Sigmoid colon (tissue), 3 donors: ENCODE measurements at regions not wholly inside any gene's neighbourhood (a gene's known extent, or its start where the extent isn't known, plus 50 kb on each side); places are given as distances from the start of the nearest gene placed in this dataset.

Experiments used
- POLR2A ChIP-seq, 2 donors: fragments of 450-650 bp; IDR thresholded peaks; one replicate each; pipeline ENCODE4 v1.6.1; 2016; ENCODE audit warnings: antibody characterized with exemption in 2 of 2, mild to moderate bottlenecking in 2 of 2, moderate library complexity in 2 of 2
- TF ChIP-seq, protein P1 (sequence below), 4 experiments: fragments of 450-650 bp in 3 of 4; fragments of 200-600 bp in 1 of 4; IDR thresholded peaks; one replicate each; pipeline ENCODE4 v1.5.1; 2016 to 2019; ENCODE audit warnings: antibody characterized with exemption in 4 of 4, mild to moderate bottlenecking in 3 of 4, moderate library complexity in 2 of 4

DNA sequence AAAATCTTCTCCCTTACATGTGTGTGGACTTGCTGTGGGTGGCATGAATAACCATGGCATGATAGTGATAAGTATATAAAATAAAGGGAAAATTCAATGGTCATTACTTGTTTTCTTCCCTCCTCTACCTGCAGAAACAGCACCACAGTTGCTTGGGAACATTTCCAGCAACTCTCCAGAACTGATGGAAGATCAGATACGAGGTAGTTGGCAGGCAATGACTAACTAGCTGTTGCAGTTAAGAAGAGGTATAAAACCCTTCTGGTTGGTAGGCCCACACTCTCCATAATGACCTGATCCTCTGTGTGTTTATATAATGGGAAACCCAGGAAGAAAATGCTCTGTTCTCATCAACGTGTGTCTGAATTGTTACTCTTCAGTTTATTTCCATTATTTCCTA is 185.9 kb downstream of the SYK start:
- no peak for TF ChIP-seq POLR2A (IDR thresholded peaks at IDR 0.05)
- TF ChIP-seq, protein P1, sequence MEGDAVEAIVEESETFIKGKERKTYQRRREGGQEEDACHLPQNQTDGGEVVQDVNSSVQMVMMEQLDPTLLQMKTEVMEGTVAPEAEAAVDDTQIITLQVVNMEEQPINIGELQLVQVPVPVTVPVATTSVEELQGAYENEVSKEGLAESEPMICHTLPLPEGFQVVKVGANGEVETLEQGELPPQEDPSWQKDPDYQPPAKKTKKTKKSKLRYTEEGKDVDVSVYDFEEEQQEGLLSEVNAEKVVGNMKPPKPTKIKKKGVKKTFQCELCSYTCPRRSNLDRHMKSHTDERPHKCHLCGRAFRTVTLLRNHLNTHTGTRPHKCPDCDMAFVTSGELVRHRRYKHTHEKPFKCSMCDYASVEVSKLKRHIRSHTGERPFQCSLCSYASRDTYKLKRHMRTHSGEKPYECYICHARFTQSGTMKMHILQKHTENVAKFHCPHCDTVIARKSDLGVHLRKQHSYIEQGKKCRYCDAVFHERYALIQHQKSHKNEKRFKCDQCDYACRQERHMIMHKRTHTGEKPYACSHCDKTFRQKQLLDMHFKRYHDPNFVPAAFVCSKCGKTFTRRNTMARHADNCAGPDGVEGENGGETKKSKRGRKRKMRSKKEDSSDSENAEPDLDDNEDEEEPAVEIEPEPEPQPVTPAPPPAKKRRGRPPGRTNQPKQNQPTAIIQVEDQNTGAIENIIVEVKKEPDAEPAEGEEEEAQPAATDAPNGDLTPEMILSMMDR (IDR thresholded peaks at IDR 0.05): no peak
